Hindlimb muscle (tissue), 1 donor: ENCODE measurements at regions not wholly inside any gene's neighbourhood (a gene's known extent, or its start where the extent isn't known, plus 50 kb on each side); places are given as distances from the start of the nearest gene placed in this dataset.

ENCODE experiments used
- DNase-seq: peaks from one replicate; pipeline ENCODE4 v3.0.0-alpha.2; 2013

GRCh38 chr18:78517328-78517727, 462.3 kb upstream of the SALL3 start:
- DNase-seq, result no peak

- no peak for DNase-seq
These were observed 461.6 kb upstream of the SALL3 start for GRCh38 chr18:78517973-78518372.

- no peak for DNase-seq
These were observed 460.8 kb upstream of the SALL3 start for GRCh38 chr18:78518805-78519204.

GRCh38 chr18:78519394-78520062, 460.1 kb upstream of the SALL3 start:
- no peak for DNase-seq

GRCh38 chr18:78521136-78521535, 458.5 kb upstream of the SALL3 start:
- DNase-seq, result no peak

GRCh38 chr18:78521744-78522143, 457.9 kb upstream of the SALL3 start:
- DNase-seq, result no peak

- DNase-seq, result no peak
These were observed 457.1 kb upstream of the SALL3 start for GRCh38 chr18:78522507-78522906.

GRCh38 chr18:78523850-78524249, 455.8 kb upstream of the SALL3 start:
- DNase-seq, result no peak

- DNase-seq, result no peak
These were observed 454.1 kb upstream of the SALL3 start for GRCh38 chr18:78525366-78526111.

- DNase-seq, result no peak
These were observed 453.3 kb upstream of the SALL3 start for GRCh38 chr18:78526275-78526674.

GRCh38 chr18:78526923-78527711, 452.5 kb upstream of the SALL3 start:
- DNase-seq, result no peak

GRCh38 chr18:78527984-78528383, 451.6 kb upstream of the SALL3 start:
- no peak for DNase-seq

- DNase-seq, result no peak
These were observed 451.0 kb upstream of the SALL3 start for GRCh38 chr18:78528411-78529258.

- DNase-seq, result no peak
These were observed 448.0 kb upstream of the SALL3 start for GRCh38 chr18:78531637-78532036.

- no peak for DNase-seq
These were observed 440.8 kb upstream of the SALL3 start for GRCh38 chr18:78538669-78539440.

- DNase-seq, result no peak
These were observed 438.7 kb upstream of the SALL3 start for GRCh38 chr18:78540636-78541529.

- no peak for DNase-seq
These were observed 437.4 kb upstream of the SALL3 start for GRCh38 chr18:78542204-78542603.

- DNase-seq, result no peak
These were observed 436.4 kb upstream of the SALL3 start for GRCh38 chr18:78543201-78543725.

- no peak for DNase-seq
These were observed 433.3 kb upstream of the SALL3 start for GRCh38 chr18:78546281-78546680.

- no peak for DNase-seq
These were observed 431.8 kb upstream of the SALL3 start for GRCh38 chr18:78547817-78548216.
